Upper lobe of right lung (tissue), 1 donor: ENCODE measurements at regions not wholly inside any gene's neighbourhood (a gene's known extent, or its start where the extent isn't known, plus 50 kb on each side); places are given as distances from the start of the nearest gene placed in this dataset.

Experiments
- ATAC-seq: fragments of 200-7000 bp; cut with Tn5 transposase; one replicate; pipeline ENCODE4 v1.9.1; 2020; ENCODE audit warnings: mild to moderate bottlenecking, moderate library complexity
- DNase-seq: peaks from one replicate; pipeline ENCODE4 v3.0.0-alpha.2; 2020
- H3K27ac ChIP-seq: fragments of 200-600 bp; one replicate; pipeline ENCODE4 v1.8.0; 2022
- H3K27me3 ChIP-seq: fragments of 200-600 bp; one replicate; pipeline ENCODE4 v1.8.0; 2022; ENCODE audit warnings: mild to moderate bottlenecking
- H3K36me3 ChIP-seq: fragments of 200-600 bp; one replicate; pipeline ENCODE4 v1.8.0; 2022
- H3K4me1 ChIP-seq: fragments of 200-600 bp; one replicate; pipeline ENCODE4 v1.8.0; 2022
- H3K4me3 ChIP-seq: fragments of 200-600 bp; one replicate; pipeline ENCODE4 v1.8.0; 2022; ENCODE audit warnings: mild to moderate bottlenecking
- H3K9me3 ChIP-seq: fragments of 200-600 bp; one replicate; pipeline ENCODE4 v1.8.0; 2022
- CTCF ChIP-seq: fragments of 200-600 bp; IDR thresholded peaks from one replicate; pipeline ENCODE4 v1.8.0; 2022; ENCODE audit warnings: antibody characterized with exemption
- intact Hi-C: fragments of 100-400 bp; cut with DNase I; formaldehyde crosslinking; loops from one replicate; pipeline ENCODE4 v1.11.0; 2022
- donor health status: DM: no; HTN: yes; CAD: no; lungs with severe emphysema.

GRCh38 chrY:15704906-15705305, 1180.6 kb downstream of the NLGN4Y start:
- intact Hi-C loops, result no loop called here

GRCh38 chrY:15749533-15750433, 1225.5 kb downstream of the NLGN4Y start:
- no peaks in the 10 kb centered on the region for H3K36me3 ChIP-seq
- intact Hi-C loops, result no loop called here
- DNase-seq, result no peak
- H3K4me3 ChIP-seq, result no peak overlapping the region
- no peak overlapping the region for H3K27ac ChIP-seq
- no peaks in the 10 kb centered on the region for H3K9me3 ChIP-seq
- TF ChIP-seq CTCF, result no peak
- H3K4me1 ChIP-seq, result no peaks in the 10 kb centered on the region
- no peaks in the 10 kb centered on the region for H3K27me3 ChIP-seq
- ATAC-seq, result no peak

More at GRCh38 chrY:15704906-15705305, 1180.6 kb downstream of the NLGN4Y start:
- no peak for ATAC-seq
- Histone ChIP-seq H3K36me3 (no peaks in the 10 kb centered on the region), H3K4me3 (no peak overlapping the region), H3K27ac (no peak overlapping the region), H3K9me3 (no peaks in the 10 kb centered on the region), H3K27me3 (no peaks in the 10 kb centered on the region), H3K4me1 (no peaks in the 10 kb centered on the region)
- no peak for TF ChIP-seq CTCF
- DNase-seq, result no peak

GRCh38 chrY:15751001-15751400, 1226.7 kb downstream of the NLGN4Y start:
- intact Hi-C loops, result no loop called here
- no peaks in the 10 kb centered on the region for H3K36me3 ChIP-seq
- no peak overlapping the region for H3K4me3 ChIP-seq
- H3K4me1 ChIP-seq, result no peaks in the 10 kb centered on the region
- no peak for TF ChIP-seq CTCF
- H3K9me3 ChIP-seq, result no peaks in the 10 kb centered on the region
- DNase-seq (no peak), ATAC-seq (no peak)
- no peak overlapping the region for H3K27ac ChIP-seq
- no peaks in the 10 kb centered on the region for H3K27me3 ChIP-seq

GRCh38 chrY:15756266-15756665, 1231.9 kb downstream of the NLGN4Y start:
- no peak overlapping the region for H3K27ac ChIP-seq
- H3K4me3 ChIP-seq, result no peak overlapping the region

GRCh38 chrY:15773579-15773978, 1249.2 kb downstream of the NLGN4Y start:
- ATAC-seq, result no peak

More at GRCh38 chrY:15756266-15756665, 1231.9 kb downstream of the NLGN4Y start:
- Histone ChIP-seq H3K27me3 (no peaks in the 10 kb centered on the region), H3K9me3 (no peaks in the 10 kb centered on the region), H3K4me1 (no peaks in the 10 kb centered on the region), H3K36me3 (no peaks in the 10 kb centered on the region)
- ATAC-seq, result no peak
- no peak for TF ChIP-seq CTCF
- DNase-seq, result no peak
- intact Hi-C loops, result no loop called here

More at GRCh38 chrY:15773579-15773978, 1249.2 kb downstream of the NLGN4Y start:
- Histone ChIP-seq H3K9me3 (no peaks in the 10 kb centered on the region), H3K4me1 (no peaks in the 10 kb centered on the region), H3K27me3 (no peaks in the 10 kb centered on the region), H3K27ac (no peak overlapping the region), H3K4me3 (no peak overlapping the region), H3K36me3 (no peaks in the 10 kb centered on the region)
- intact Hi-C loops, result no loop called here
- DNase-seq, result no peak
- no peak for TF ChIP-seq CTCF
